HepG2 (cell line): ENCODE measurements at regions not wholly inside any gene's neighbourhood (a gene's known extent, or its start where the extent isn't known, plus 50 kb on each side); places are given as distances from the start of the nearest gene placed in this dataset.

ENCODE experiments used
- CTCF ChIP-seq: sonication (generic); formaldehyde crosslinking; IDR thresholded peaks from 2 replicates; pipeline ENCODE4 v1.5.0; 2020; ENCODE audit warnings: mild to moderate bottlenecking, missing genetic modification reagents, moderate library complexity
- GATAD1 ChIP-seq: IDR thresholded peaks from 2 replicates; pipeline ENCODE4 v1.6.1; 2016; ENCODE audit warnings: missing genetic modification reagents, missing compliant biosample characterization
- GTF2F1 ChIP-seq: fragments of 150-350 bp; IDR thresholded peaks from 2 replicates; pipeline ENCODE4 v1.6.1; 2014; ENCODE audit warnings: low read length
- PHB2 ChIP-seq: fragments of 450-650 bp; IDR thresholded peaks from 2 replicates; pipeline ENCODE4 v1.6.1; 2018; ENCODE audit not compliant: partially characterized antibody
- POLR2A ChIP-seq, 2 experiments: IDR thresholded peaks; 2 replicates each; pipeline ENCODE4 v1.6.1; 2011; ENCODE audit warnings: low read depth in 2 of 2, low read length in 2 of 2, mild to moderate bottlenecking in 1 of 2, moderate library complexity in 1 of 2; ENCODE audit not compliant: insufficient read depth in 1 of 2
- ZNF232 ChIP-seq: sonication (generic); formaldehyde crosslinking; IDR thresholded peaks from 2 replicates; pipeline ENCODE4 v1.4.0; 2020; ENCODE audit warnings: missing genetic modification reagents, borderline replicate concordance
- ZNF639 ChIP-seq: conservative IDR thresholded peaks from 2 replicates; pipeline ENCODE4 v1.6.1; 2018; ENCODE audit warnings: missing genetic modification reagents
- ZNF670 ChIP-seq: sonication (generic); formaldehyde crosslinking; IDR thresholded peaks from 2 replicates; pipeline ENCODE4 v1.8.0; 2022; ENCODE audit warnings: mild to moderate bottlenecking, missing genetic modification reagents, borderline replicate concordance

- TF ChIP-seq CTCF (CRISPR knock-in tag) = no peak
- TF ChIP-seq ZNF670 (CRISPR knock-in tag) = no peak
- TF ChIP-seq PHB2 = no peak
- TF ChIP-seq ZNF232 (CRISPR knock-in tag) = no peak
- TF ChIP-seq GATAD1 (CRISPR knock-in tag) = no peak
- TF ChIP-seq GTF2F1 = no peak
- no peak for TF ChIP-seq POLR2A (IDR thresholded peaks at IDR 0.05; ENCODE audit: insufficient read depth in 1 of 2, low read depth in 2 of 2, low read length in 2 of 2)
- TF ChIP-seq ZNF639 (CRISPR knock-in tag) = no peak
These were observed 87.8 kb upstream of the LHX5 start for GRCh38 chr12:113559466-113559865.
